ENCODE measurements at regions not wholly inside any gene's neighbourhood (a gene's known extent, or its start where the extent isn't known, plus 50 kb on each side); places are given as distances from the start of the nearest gene placed in this dataset.

- no peaks in the 10 kb centered on the region for H3K9me3 ChIP-seq
- no peaks in the 10 kb centered on the region for H3K4me1 ChIP-seq (ENCODE audit: low read depth)
- H3K36me3 ChIP-seq (ENCODE audit: low read depth), result no peaks in the 10 kb centered on the region
- DNase-seq (no peak), ATAC-seq (no peak)
- intact Hi-C loops (cut with DNase I, micrococcal nuclease), result no loop called here
- no peak overlapping the region for H3K4me3 ChIP-seq
- TF ChIP-seq CTCF (IDR thresholded peaks at IDR 0.05), result no peak
These were observed 222.0 kb upstream of the COPS8 start for GRCh38 chr2:236863729-236864126.

DNA sequence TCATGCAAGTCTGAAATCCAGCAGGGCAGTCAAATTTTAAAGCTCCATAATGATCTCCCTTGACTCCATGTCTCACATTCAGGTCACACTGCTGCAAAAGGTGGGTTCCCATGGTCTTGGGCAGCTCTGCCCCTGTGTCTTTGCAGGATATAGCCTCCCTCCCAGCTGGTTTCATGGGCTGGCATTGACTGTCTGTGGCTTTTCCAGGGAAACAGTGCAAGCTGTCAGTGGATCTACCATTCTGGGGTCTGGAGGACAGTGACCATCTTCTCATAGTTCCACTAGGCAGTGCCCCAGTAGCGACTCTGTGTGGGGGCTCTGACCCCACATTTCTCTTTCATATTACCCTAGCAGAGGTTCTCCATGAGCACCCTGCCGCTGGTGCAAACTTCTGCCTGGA is 220.6 kb upstream of the COPS8 start:
- Histone ChIP-seq H3K4me3 (no peak overlapping the region), H3K36me3 (ENCODE audit: low read depth) (no peaks in the 10 kb centered on the region), H3K4me1 (ENCODE audit: low read depth) (no peaks in the 10 kb centered on the region), H3K9me3 (no peaks in the 10 kb centered on the region)
- ATAC-seq (no peak), DNase-seq (no peak)
- no peak for TF ChIP-seq CTCF (IDR thresholded peaks at IDR 0.05)
- intact Hi-C loops (cut with DNase I, micrococcal nuclease), result no loop called here

DNA sequence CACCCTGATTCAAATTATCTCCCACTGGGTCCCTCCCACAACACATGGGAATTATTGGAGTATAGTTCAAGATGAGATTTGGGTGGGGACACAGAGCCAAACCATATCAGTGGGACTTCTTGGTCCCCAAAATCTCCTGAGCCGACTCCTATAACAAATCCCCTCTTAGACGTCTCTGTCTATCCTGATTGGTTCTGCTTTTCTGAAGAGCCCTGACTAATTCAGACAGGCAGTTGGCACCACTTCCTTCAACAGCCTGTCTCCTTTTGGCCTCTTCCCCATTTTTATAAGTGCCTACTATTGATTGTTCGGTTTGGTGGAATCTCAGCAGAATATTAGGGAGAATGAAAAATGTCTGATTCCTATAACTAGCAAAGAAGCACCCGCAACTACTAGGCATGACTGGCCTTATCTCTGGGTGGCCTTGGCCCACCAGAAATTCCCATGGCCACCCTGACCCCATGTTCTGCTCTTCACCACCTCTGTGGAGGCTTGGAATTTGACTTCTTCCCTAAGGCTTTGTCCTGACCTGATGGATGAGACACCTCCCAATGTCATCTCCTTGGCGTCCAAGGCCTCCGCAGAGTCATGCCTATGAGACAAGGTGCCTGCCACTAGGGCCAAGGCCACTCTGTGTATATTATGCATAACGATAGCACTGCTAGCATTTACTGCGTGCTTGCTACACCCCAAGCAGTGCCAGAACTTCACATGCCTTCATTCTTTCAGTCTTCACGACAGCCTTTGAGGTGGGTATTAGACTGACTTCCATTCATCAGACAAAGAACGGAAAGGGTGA is 218.9 kb upstream of the COPS8 start:
- no peak overlapping the region for H3K4me3 ChIP-seq
- DNase-seq (no peak), ATAC-seq (no peak)
- H3K9me3 ChIP-seq, result no peaks in the 10 kb centered on the region
- no peak for TF ChIP-seq CTCF (IDR thresholded peaks at IDR 0.05)
- no peaks in the 10 kb centered on the region for H3K4me1 ChIP-seq (ENCODE audit: low read depth)
- no peaks in the 10 kb centered on the region for H3K36me3 ChIP-seq (ENCODE audit: low read depth)
- intact Hi-C loops (cut with DNase I, micrococcal nuclease), result no loop called here

- Histone ChIP-seq H3K9me3 (no peaks in the 10 kb centered on the region), H3K4me1 (ENCODE audit: low read depth) (no peaks in the 10 kb centered on the region), H3K4me3 (no peak overlapping the region), H3K36me3 (ENCODE audit: low read depth) (no peaks in the 10 kb centered on the region)
- TF ChIP-seq CTCF (IDR thresholded peaks at IDR 0.05), result no peak
- no peak for ATAC-seq
- DNase-seq, result no peak
- intact Hi-C loops (cut with DNase I, micrococcal nuclease), result no loop called here
These were observed 218.0 kb upstream of the COPS8 start for GRCh38 chr2:236867441-236868260.

DNA sequence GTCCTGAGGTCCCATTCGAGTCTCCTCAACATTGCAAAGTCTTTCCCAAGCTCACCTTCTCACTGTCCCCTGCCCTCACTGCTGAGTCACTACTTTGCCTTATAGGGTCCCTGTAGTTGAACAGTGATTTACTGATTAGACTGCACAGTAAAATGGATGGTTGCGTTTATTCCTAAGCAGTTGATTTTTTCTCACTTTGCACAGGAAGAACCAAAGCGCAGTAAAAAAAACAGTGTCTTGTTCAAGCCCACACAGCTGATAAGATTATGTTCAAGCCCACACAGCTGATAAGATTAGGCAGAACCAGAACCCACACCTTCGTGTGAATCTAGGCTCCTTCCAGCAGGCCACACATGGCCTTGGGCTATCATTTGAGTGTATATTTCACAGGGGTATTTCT is 215.3 kb upstream of the COPS8 start:
- DNase-seq (no peak), ATAC-seq (no peak)
- no peak overlapping the region for H3K4me3 ChIP-seq
- no peaks in the 10 kb centered on the region for H3K9me3 ChIP-seq
- no peak for TF ChIP-seq CTCF (IDR thresholded peaks at IDR 0.05)
- H3K4me1 ChIP-seq (ENCODE audit: low read depth), result no peaks in the 10 kb centered on the region
- H3K36me3 ChIP-seq (ENCODE audit: low read depth), result no peaks in the 10 kb centered on the region
- intact Hi-C loops (cut with DNase I, micrococcal nuclease), result no loop called here

Data from mucosa of descending colon (tissue), 3 donors.